ENCODE measurements at regions not wholly inside any gene's neighbourhood (a gene's known extent, or its start where the extent isn't known, plus 50 kb on each side); places are given as distances from the start of the nearest gene placed in this dataset.

- TF ChIP-seq CTCF (IDR thresholded peaks at IDR 0.05 in 2 of 3, conservative IDR thresholded peaks at IDR 0.05 in 1 of 3; ENCODE audit: control insufficient read depth in 2 of 3, extremely low read depth in 1 of 3, insufficient read depth in 1 of 3, low read depth in 3 of 3, low read length in 3 of 3), result no peak
- TF ChIP-seq RAD21 (IDR thresholded peaks at IDR 0.05; ENCODE audit: insufficient read depth, low read depth, low read length), result no peak
- no peak for TF ChIP-seq STAT1 (conservative IDR thresholded peaks at IDR 0.05)
- TF ChIP-seq IKZF1 (conservative IDR thresholded peaks at IDR 0.05), result no peak
- no peak for TF ChIP-seq POLR2A (IDR thresholded peaks at IDR 0.05; ENCODE audit: low read depth, low read length)
- no peak for TF ChIP-seq STAT3 (IDR thresholded peaks at IDR 0.05; ENCODE audit: low read depth, low read length)
- TF ChIP-seq ETV6 (conservative IDR thresholded peaks at IDR 0.05 in 1 of 2, IDR thresholded peaks at IDR 0.05 in 1 of 2; ENCODE audit: borderline replicate concordance in 1 of 2, low read depth in 1 of 2), result no peak
- no peak for TF ChIP-seq REST (IDR thresholded peaks at IDR 0.05; ENCODE audit: low read depth, low read length)
- TF ChIP-seq USF2 (IDR thresholded peaks at IDR 0.05; ENCODE audit: borderline replicate concordance, low read depth, low read length), result no peak
These were observed 64.5 kb upstream of the LRIG1 start for GRCh38 chr3:66565301-66565700.

Measured in GM12878 (cell line).